Mucosa of descending colon (tissue), 3 donors: ENCODE measurements at regions not wholly inside any gene's neighbourhood (a gene's known extent, or its start where the extent isn't known, plus 50 kb on each side); places are given as distances from the start of the nearest gene placed in this dataset.

ENCODE experiments used
- ATAC-seq: fragments of 200-7000 bp; cut with Tn5 transposase; one replicate; pipeline ENCODE4 v1.9.1; 2020; ENCODE audit warnings: mild to moderate bottlenecking, moderate library complexity
- DNase-seq, 3 donors: peaks; one replicate each; pipeline ENCODE4 v3.0.0-alpha.2; 2020
- H3K36me3 ChIP-seq: fragments of 200-600 bp; one replicate; pipeline ENCODE4 v1.8.0; 2021; ENCODE audit warnings: low read depth, mild to moderate bottlenecking
- H3K4me1 ChIP-seq: fragments of 200-600 bp; one replicate; pipeline ENCODE4 v1.8.0; 2021; ENCODE audit warnings: low read depth, mild to moderate bottlenecking
- H3K4me3 ChIP-seq: fragments of 200-600 bp; one replicate; pipeline ENCODE4 v1.8.0; 2021; ENCODE audit warnings: mild to moderate bottlenecking
- H3K9me3 ChIP-seq: fragments of 200-600 bp; one replicate; pipeline ENCODE4 v1.8.0; 2021; ENCODE audit warnings: mild to moderate bottlenecking
- CTCF ChIP-seq: fragments of 200-600 bp; IDR thresholded peaks from one replicate; pipeline ENCODE4 v1.8.0; 2022; ENCODE audit warnings: antibody characterized with exemption, mild to moderate bottlenecking
- intact Hi-C, 2 donors: fragments of 100-400 bp; cut with DNase I in 1 of 2; cut with micrococcal nuclease in 1 of 2; formaldehyde crosslinking; loops; one replicate each; pipeline versions ENCODE4 v1.11.0 to v1.11.1; 2022; cut with DNase I, micrococcal nuclease
- donor health status: DM: no; HTN: no; CAD: no; lungs with moderate emphysema.
- donor health status: DM: no; HTN: no; CAD: no.
- donor health status: DM: no; HTN: yes; CAD: no.

GRCh38 chr5:20359377-20359776 is 371.4 kb upstream of the CDH18 start:
- no peak for TF ChIP-seq CTCF
- H3K4me1 ChIP-seq, result no peaks in the 10 kb centered on the region
- no peaks in the 10 kb centered on the region for H3K36me3 ChIP-seq
- H3K4me3 ChIP-seq, result no peak overlapping the region
- intact Hi-C loops, result no loop called here
- ATAC-seq (no peak), DNase-seq (no peak)
- H3K9me3 ChIP-seq, result peaks cover 9% of the 10 kb centered on the region

GRCh38 chr5:20353499-20353898 is 365.5 kb upstream of the CDH18 start:
- no peak overlapping the region for H3K4me3 ChIP-seq
- H3K36me3 ChIP-seq, result no peaks in the 10 kb centered on the region
- intact Hi-C loops, result no loop called here
- H3K9me3 ChIP-seq, result peaks cover 27% of the 10 kb centered on the region
- DNase-seq, result no peak
- TF ChIP-seq CTCF, result no peak
- H3K4me1 ChIP-seq, result no peaks in the 10 kb centered on the region
- no peak for ATAC-seq

GRCh38 chr5:20351849-20352248 is 363.8 kb upstream of the CDH18 start:
- no peak for TF ChIP-seq CTCF
- no peaks in the 10 kb centered on the region for H3K36me3 ChIP-seq
- DNase-seq (no peak), ATAC-seq (no peak)
- peaks cover 34% of the 10 kb centered on the region for H3K9me3 ChIP-seq
- intact Hi-C loops, result no loop called here
- H3K4me1 ChIP-seq, result no peaks in the 10 kb centered on the region
- H3K4me3 ChIP-seq, result no peak overlapping the region

GRCh38 chr5:20348321-20348720 is 360.3 kb upstream of the CDH18 start:
- H3K36me3 ChIP-seq, result no peaks in the 10 kb centered on the region
- H3K9me3 ChIP-seq, result peaks cover 46% of the 10 kb centered on the region
- ATAC-seq, result no peak
- DNase-seq, result no peak
- no peak overlapping the region for H3K4me3 ChIP-seq
- intact Hi-C loops, result no loop called here
- no peaks in the 10 kb centered on the region for H3K4me1 ChIP-seq
- no peak for TF ChIP-seq CTCF

GRCh38 chr5:20347334-20347733 is 359.3 kb upstream of the CDH18 start:
- no peak for TF ChIP-seq CTCF
- ATAC-seq (no peak), DNase-seq (no peak)
- Histone ChIP-seq H3K4me3 (no peak overlapping the region), H3K36me3 (no peaks in the 10 kb centered on the region), H3K4me1 (no peaks in the 10 kb centered on the region), H3K9me3 (peaks cover 51% of the 10 kb centered on the region)
- intact Hi-C loops, result no loop called here

- intact Hi-C loops, result no loop called here
- H3K36me3 ChIP-seq, result no peaks in the 10 kb centered on the region
- H3K4me1 ChIP-seq, result no peaks in the 10 kb centered on the region
- H3K9me3 ChIP-seq, result peaks cover 37% of the 10 kb centered on the region
- no peak for DNase-seq
- no peak for ATAC-seq
- no peak overlapping the region for H3K4me3 ChIP-seq
- no peak for TF ChIP-seq CTCF
These were observed 352.1 kb upstream of the CDH18 start for GRCh38 chr5:20340126-20340525.
